Stimulated activated CD4-positive, alpha-beta T cell treated with anti-CD3 and anti-CD28 coated beads, Interleukin-2, amount 100 ng/mL, for 24 hours (primary cell): ENCODE measurements at regions not wholly inside any gene's neighbourhood (a gene's known extent, or its start where the extent isn't known, plus 50 kb on each side); places are given as distances from the start of the nearest gene placed in this dataset.
"Not testable (repeated sequence)": the region's sequence is repeated elsewhere in the genome, so short reads cannot be mapped to it uniquely, and the experiment has no call there.

ENCODE experiments used
- DNase-seq, 2 donors: peaks; one replicate each; pipeline ENCODE4 v3.0.0-alpha.2; 2020

GRCh38 chr18:70709144-70709543 lies 420.3 kb downstream of the SOCS6 start:
- DNase-seq: no peak

DNA sequence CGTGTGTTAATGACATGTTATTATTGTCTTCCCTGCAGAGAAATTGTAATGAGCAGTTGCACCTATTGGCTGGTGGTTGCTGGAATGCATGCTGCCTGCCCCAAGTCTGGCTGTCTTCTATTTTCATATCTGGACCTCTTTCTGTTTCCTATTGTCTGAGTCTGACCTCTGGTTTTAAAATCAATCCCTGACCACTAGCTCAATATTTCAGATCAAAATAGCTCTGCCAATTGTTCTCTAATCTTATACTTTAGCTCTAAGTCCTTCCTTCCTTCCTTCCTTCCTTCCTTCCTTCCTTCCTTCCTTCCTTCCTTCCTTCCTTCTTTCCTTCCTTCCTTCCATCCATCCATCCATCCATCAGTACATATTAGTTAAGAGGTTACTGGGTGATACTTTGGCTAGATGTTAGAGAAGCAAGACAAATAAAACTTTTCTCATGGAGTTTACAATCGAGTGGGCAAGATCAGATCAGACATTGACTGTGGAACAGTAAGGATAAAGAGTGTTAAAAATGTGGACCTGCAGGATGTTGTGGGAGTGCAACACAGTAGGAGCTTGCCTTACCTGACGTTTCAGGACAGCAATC lies 417.1 kb downstream of the SOCS6 start:
- no peak for DNase-seq

DNA sequence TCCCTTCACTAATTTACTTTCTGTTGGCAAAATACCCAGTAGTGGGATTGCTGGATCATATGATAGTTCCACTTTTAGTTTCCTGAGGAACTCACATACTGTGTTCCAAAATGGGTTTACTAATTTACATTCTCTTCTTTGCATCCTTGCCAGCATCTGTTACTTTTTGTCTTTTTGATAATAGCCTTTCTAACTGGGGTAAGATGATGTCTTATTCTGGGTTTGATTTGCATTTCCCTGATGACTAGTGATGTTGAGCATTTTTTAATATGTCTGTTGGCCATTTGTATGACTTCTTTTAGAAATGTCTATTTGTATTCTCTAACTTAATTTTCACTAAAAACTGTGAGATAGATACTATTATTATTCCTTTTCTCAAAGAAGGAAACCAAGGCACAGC lies 411.7 kb downstream of the SOCS6 start:
- no peak for DNase-seq

DNA sequence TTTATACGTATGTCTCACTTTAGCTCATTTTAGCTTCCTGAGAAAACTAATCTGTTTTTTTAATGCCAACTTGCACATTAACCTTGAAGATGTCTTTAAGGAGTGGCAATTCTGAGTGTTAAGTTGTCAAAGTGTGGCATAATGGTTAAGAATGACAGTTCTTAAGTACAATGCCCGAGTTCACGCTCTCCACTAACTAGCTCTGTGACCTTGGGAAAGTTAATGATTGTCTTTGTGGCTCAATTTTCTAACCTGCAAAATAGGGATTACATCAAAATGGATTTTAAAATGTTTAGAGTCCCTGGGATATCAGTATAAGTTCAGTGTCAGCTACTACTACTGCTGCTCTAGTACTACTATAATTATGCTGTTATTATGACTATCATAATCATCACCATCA lies 409.7 kb downstream of the SOCS6 start:
- no peak for DNase-seq

- DNase-seq: no peak
These were observed 404.4 kb downstream of the SOCS6 start for GRCh38 chr18:70693246-70693645.

GRCh38 chr18:70689765-70690164 lies 400.9 kb downstream of the SOCS6 start:
- DNase-seq: not testable (repeated sequence)

- DNase-seq: no peak
These were observed 399.4 kb downstream of the SOCS6 start for GRCh38 chr18:70688286-70688685.

- DNase-seq: no peak
These were observed 396.0 kb downstream of the SOCS6 start for GRCh38 chr18:70684821-70685220.

DNA sequence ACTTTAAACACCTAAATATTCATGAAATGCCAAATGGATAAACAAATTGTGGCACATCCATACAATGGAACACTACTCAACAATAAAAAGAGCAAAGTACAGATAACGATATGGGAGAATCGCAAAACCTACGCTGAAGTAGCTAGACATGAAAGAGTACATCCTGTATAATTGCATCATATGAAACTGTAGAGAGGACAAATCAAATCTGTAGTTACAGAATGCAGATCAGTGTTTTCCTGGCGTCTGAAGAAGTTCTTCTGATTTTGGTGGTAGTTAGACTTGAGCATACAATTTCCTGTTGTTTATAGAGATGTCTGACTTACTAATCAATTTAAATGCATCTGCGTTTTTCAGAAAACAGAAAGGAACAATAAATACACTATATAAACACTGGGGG lies 394.4 kb downstream of the SOCS6 start:
- DNase-seq: no peak

- no peak for DNase-seq
These were observed 386.1 kb downstream of the SOCS6 start for GRCh38 chr18:70674896-70675295.

DNA sequence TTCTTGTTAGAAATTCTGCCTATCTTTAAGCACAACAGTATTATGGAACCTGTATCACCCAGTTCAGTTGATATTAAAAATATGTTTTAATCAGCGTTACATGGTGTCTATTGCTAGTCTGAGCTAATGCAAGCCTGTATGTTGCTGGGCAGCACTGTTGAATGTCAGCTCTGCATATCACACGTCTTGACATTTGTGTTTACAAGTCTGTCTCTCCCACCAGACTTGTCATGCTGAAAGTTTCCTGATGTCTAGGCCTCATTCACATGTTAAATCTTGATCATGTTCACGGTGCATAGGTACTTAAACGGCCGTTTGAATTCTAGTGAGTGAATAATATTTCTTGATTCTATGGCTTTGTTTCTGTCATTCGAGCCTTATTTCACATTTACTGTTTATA lies 385.0 kb downstream of the SOCS6 start:
- DNase-seq: no peak

DNA sequence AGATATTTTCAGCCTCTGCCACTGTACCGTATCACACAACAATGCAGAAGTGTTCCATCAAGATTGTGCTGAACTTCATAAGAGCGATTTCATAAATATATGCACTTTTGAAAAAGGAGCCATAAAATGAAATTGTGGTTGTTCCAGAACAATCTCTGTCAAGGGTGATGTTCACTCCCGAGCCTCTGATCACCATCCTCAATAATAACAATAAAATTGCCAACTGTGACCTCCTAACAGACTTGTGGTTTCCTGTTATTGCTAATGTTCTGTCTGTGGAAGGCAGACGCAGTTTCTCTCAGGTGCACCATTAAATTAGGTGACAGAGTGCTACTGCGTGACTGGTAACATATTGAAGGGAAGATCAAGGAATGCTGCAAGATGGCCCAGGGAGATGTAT lies 383.7 kb downstream of the SOCS6 start:
- DNase-seq: no peak

- no peak for DNase-seq
These were observed 383.2 kb downstream of the SOCS6 start for GRCh38 chr18:70671889-70672565.

GRCh38 chr18:70666936-70667335 lies 378.1 kb downstream of the SOCS6 start:
- DNase-seq: no peak

DNA sequence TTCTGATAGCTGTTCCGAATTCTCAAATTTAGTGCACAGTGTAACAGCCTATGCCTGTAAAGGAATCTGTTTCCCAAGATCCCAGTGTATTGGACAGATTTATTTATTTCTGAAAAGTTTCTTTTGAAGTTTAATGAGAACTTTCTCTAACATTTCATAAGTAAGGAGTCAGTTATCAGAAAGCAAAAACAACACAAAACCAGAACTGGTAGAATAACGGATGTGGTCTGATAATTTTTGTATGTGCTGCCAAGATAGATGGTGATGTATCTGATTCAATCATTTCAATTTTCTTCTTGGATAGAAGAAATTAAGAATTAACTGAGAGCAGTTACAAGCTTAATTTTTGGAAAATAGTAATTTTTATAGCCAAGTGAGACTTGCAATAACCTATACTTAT lies 374.3 kb downstream of the SOCS6 start:
- DNase-seq: no peak

GRCh38 chr18:70662588-70662987 lies 373.7 kb downstream of the SOCS6 start:
- DNase-seq: no peak

GRCh38 chr18:70659036-70659925 lies 370.4 kb downstream of the SOCS6 start:
- peak; percentile 21 to 42 for DNase-seq

DNA sequence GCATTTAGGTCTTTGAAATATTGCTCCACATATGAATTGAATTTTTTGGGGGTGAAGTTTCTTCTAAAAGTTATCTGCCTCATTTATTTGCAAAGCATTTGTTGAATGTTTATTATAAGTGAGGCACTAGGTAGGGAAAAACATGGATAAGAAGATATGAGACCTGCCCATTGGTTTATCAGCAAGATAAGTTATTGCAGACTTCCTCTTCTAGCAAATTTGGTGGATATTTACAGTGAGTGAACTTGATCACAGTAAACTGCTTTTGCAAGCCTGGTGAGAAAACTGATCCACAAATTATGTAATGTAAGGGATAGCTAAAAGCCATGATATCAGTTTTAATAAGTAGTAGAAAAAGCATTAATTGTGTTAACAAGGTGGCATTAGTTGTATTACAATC lies 364.8 kb downstream of the SOCS6 start:
- DNase-seq: no peak

DNA sequence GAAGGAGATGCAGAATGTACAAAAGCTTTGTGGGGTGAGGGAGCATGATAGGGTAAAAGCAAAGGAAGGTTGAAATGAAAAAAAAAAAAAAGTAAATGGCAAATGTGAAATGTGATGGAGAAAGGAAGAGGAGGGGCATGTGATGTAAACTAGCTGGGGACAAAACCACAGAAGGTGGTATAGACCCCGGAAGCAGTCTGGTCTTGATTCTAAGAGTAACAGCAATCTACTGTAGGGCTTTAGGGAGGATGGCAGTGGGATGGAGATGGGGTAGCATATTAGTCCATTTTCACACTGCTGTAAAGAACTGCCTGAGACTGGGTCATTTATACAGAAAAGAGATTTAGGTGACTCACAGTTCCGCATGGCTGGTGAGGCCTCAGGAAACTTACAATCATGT lies 362.0 kb downstream of the SOCS6 start:
- no peak for DNase-seq

GRCh38 chr18:70649683-70650082 lies 360.8 kb downstream of the SOCS6 start:
- DNase-seq: no peak

GRCh38 chr18:70645971-70646370 lies 357.1 kb downstream of the SOCS6 start:
- DNase-seq: no peak

GRCh38 chr18:70643812-70644211 lies 355.0 kb downstream of the SOCS6 start:
- DNase-seq: no peak

GRCh38 chr18:70641156-70641775 lies 352.4 kb downstream of the SOCS6 start:
- DNase-seq: no peak
